ENCODE measurements at regions not wholly inside any gene's neighbourhood (a gene's known extent, or its start where the extent isn't known, plus 50 kb on each side); places are given as distances from the start of the nearest gene placed in this dataset.

- no peak for TF ChIP-seq CTCF (IDR thresholded peaks at IDR 0.05; ENCODE audit: insufficient read depth, low read depth, low read length, missing control alignments)
- no peak for DNase-seq (ENCODE audit: low read depth)
- no peak overlapping the region for H3K4me3 ChIP-seq (ENCODE audit: low read length)
Measured at GRCh38 chr10:42113158-42113450, 525.3 kb downstream of the ZNF33B start.

- no peak for DNase-seq (ENCODE audit: low read depth)
- no peak overlapping the region for H3K4me3 ChIP-seq (ENCODE audit: low read length)
- no peak for TF ChIP-seq CTCF (IDR thresholded peaks at IDR 0.05; ENCODE audit: insufficient read depth, low read depth, low read length, missing control alignments)
Measured at GRCh38 chr10:42112331-42113157, 525.8 kb downstream of the ZNF33B start.

GRCh38 chr10:42111661-42112330 is 526.6 kb downstream of the ZNF33B start:
- no peak overlapping the region for H3K4me3 ChIP-seq (ENCODE audit: low read length)
- no peak for TF ChIP-seq CTCF (IDR thresholded peaks at IDR 0.05; ENCODE audit: insufficient read depth, low read depth, low read length, missing control alignments)
- no peak for DNase-seq (ENCODE audit: low read depth)

GRCh38 chr10:42111076-42111475 is 527.3 kb downstream of the ZNF33B start:
- DNase-seq (ENCODE audit: low read depth) = no peak
- no peak overlapping the region for H3K4me3 ChIP-seq (ENCODE audit: low read length)
- no peak for TF ChIP-seq CTCF (IDR thresholded peaks at IDR 0.05; ENCODE audit: insufficient read depth, low read depth, low read length, missing control alignments)
